Trophoblast cell (in vitro differentiated cells and primary cell): ENCODE measurements at regions not wholly inside any gene's neighbourhood (a gene's known extent, or its start where the extent isn't known, plus 50 kb on each side); places are given as distances from the start of the nearest gene placed in this dataset.

ENCODE experiments used
- DNase-seq, 2 donors: peaks; one replicate each; pipeline ENCODE4 v3.0.0-alpha.2; 2016
- H2AFZ ChIP-seq: 2 replicates; pipeline ENCODE4 v1.6.1; 2013; ENCODE audit warnings: low read length, moderate library complexity, mild to moderate bottlenecking; ENCODE audit not compliant: insufficient read depth, poor library complexity
- H2AK5ac ChIP-seq: 2 replicates; pipeline ENCODE4 v1.6.1; 2013; ENCODE audit warnings: mild to moderate bottlenecking, low read length
- H2BK120ac ChIP-seq: 2 replicates; pipeline ENCODE4 v1.6.1; 2013; ENCODE audit warnings: low read length, mild to moderate bottlenecking, moderate library complexity; ENCODE audit not compliant: insufficient read depth, poor library complexity
- H2BK12ac ChIP-seq: 2 replicates; pipeline ENCODE4 v1.6.1; 2013; ENCODE audit warnings: mild to moderate bottlenecking, low read length, moderate library complexity
- H2BK5ac ChIP-seq: 2 replicates; pipeline ENCODE4 v1.6.1; 2013; ENCODE audit warnings: low read length, low read depth, moderate library complexity, mild to moderate bottlenecking; ENCODE audit not compliant: poor library complexity
- H3K14ac ChIP-seq: 2 replicates; pipeline ENCODE4 v1.6.1; 2013; ENCODE audit warnings: mild to moderate bottlenecking, low read length
- H3K18ac ChIP-seq: 2 replicates; pipeline ENCODE4 v1.6.1; 2013; ENCODE audit warnings: mild to moderate bottlenecking, low read length
- H3K23ac ChIP-seq: 2 replicates; pipeline ENCODE4 v1.6.1; 2013; ENCODE audit warnings: low read length
- H3K27ac ChIP-seq: 2 replicates; pipeline ENCODE4 v1.5.1; 2013; ENCODE audit warnings: low read depth, mild to moderate bottlenecking, inconsistent platforms, low read length, moderate library complexity
- H3K27me3 ChIP-seq: 2 replicates; pipeline ENCODE4 v1.6.1; 2013; ENCODE audit warnings: inconsistent platforms, mild to moderate bottlenecking, low read length, moderate library complexity; ENCODE audit not compliant: insufficient read depth
- H3K36me3 ChIP-seq, 2 experiments: 1 replicate in 1 of 2; 2 replicates in 1 of 2; pipeline ENCODE4 v1.6.1; 2013; ENCODE audit warnings: low read length in 2 of 2, mild to moderate bottlenecking in 2 of 2, moderate library complexity in 1 of 2; ENCODE audit not compliant: insufficient read depth in 2 of 2, control insufficient read depth in 1 of 2
- H3K4ac ChIP-seq: 2 replicates; pipeline ENCODE4 v1.6.1; 2013; ENCODE audit warnings: low read depth, mild to moderate bottlenecking, low read length, moderate library complexity
- H3K4me1 ChIP-seq, 2 experiments: 1 replicate in 1 of 2; 2 replicates in 1 of 2; pipeline ENCODE4 v1.6.1; 2013; ENCODE audit warnings: low read length in 2 of 2, mild to moderate bottlenecking in 2 of 2, moderate library complexity in 1 of 2; ENCODE audit not compliant: insufficient read depth in 2 of 2, control insufficient read depth in 1 of 2
- H3K4me2 ChIP-seq: 2 replicates; pipeline ENCODE4 v1.6.1; 2013; ENCODE audit warnings: inconsistent platforms, mild to moderate bottlenecking, low read length, moderate library complexity
- H3K4me3 ChIP-seq: 2 replicates; pipeline ENCODE4 v1.5.1; 2013; ENCODE audit warnings: mild to moderate bottlenecking, low read depth, low read length, inconsistent platforms
- H3K79me1 ChIP-seq: one replicate; pipeline ENCODE4 v1.6.1; 2013; ENCODE audit warnings: low read length
- H3K79me2 ChIP-seq: 2 replicates; pipeline ENCODE4 v1.6.1; 2013; ENCODE audit warnings: low read length, mild to moderate bottlenecking; ENCODE audit not compliant: control insufficient read depth, insufficient read depth, poor library complexity
- H3K9ac ChIP-seq: 2 replicates; pipeline ENCODE4 v1.6.1; 2013; ENCODE audit warnings: mild to moderate bottlenecking, low read length
- H3K9me3 ChIP-seq: 2 replicates; pipeline ENCODE4 v1.6.1; 2013; ENCODE audit warnings: low read depth, mild to moderate bottlenecking, control low read depth, inconsistent platforms, low read length; ENCODE audit not compliant: insufficient read depth
- H4K12ac ChIP-seq: 2 replicates; pipeline ENCODE4 v1.6.1; 2013; ENCODE audit warnings: low read depth, mild to moderate bottlenecking, low read length, moderate library complexity
- H4K8ac ChIP-seq: 2 replicates; pipeline ENCODE4 v1.6.1; 2013; ENCODE audit warnings: low read depth, mild to moderate bottlenecking, low read length, moderate library complexity
- H4K91ac ChIP-seq: one replicate; pipeline ENCODE4 v1.6.1; 2013; ENCODE audit warnings: low read depth, mild to moderate bottlenecking, low read length, moderate library complexity
- WGBS: extraction: QIAGEN DNeasy Blood & Tissue Kit; methylation state at CpG from one replicate; pipeline ENCODE4 v1.1.7; 2013; ENCODE audit warnings: missing lambda C conversion rate; ENCODE audit not compliant: insufficient read length, insufficient coverage; ENCODE audit errors: extremely low coverage; 5-methylcytosine and 5-hydroxymethylcytosine counted together

GRCh38 chr2:166381-166780, 97.5 kb downstream of the SH3YL1 start:
- no peak overlapping the region for H2BK5ac ChIP-seq
- H4K91ac ChIP-seq: no peak overlapping the region
- no peak overlapping the region for H4K12ac ChIP-seq
- H3K36me3 ChIP-seq: no peaks in the 10 kb centered on the region
- no peak overlapping the region for H3K4me3 ChIP-seq
- WGBS: no CpG with 5 or more reads among the region's 10 CpGs
- no peak overlapping the region for H2BK12ac ChIP-seq
- H3K79me1 ChIP-seq: no peaks in the 10 kb centered on the region
- no peak overlapping the region for H2AFZ ChIP-seq
- H3K79me2 ChIP-seq: no peaks in the 10 kb centered on the region
- DNase-seq: no peak
- no peak overlapping the region for H3K23ac ChIP-seq
- no peak overlapping the region for H4K8ac ChIP-seq
- no peak overlapping the region for H3K27ac ChIP-seq
- no peaks in the 10 kb centered on the region for H3K27me3 ChIP-seq
- H2AK5ac ChIP-seq: no peak overlapping the region
- H3K9ac ChIP-seq: no peak overlapping the region
- H3K9me3 ChIP-seq: no peaks in the 10 kb centered on the region
- no peak overlapping the region for H3K4me2 ChIP-seq
- H3K4ac ChIP-seq: no peak overlapping the region
- no peak overlapping the region for H3K14ac ChIP-seq
- H2BK120ac ChIP-seq: no peak overlapping the region
- H3K4me1 ChIP-seq: no peaks in the 10 kb centered on the region
- no peak overlapping the region for H3K18ac ChIP-seq

- H3K4me2 ChIP-seq: no peak overlapping the region
- no peaks in the 10 kb centered on the region for H3K36me3 ChIP-seq
- H3K4ac ChIP-seq: no peak overlapping the region
- H3K27ac ChIP-seq: no peak overlapping the region
- H3K27me3 ChIP-seq: no peaks in the 10 kb centered on the region
- H2BK120ac ChIP-seq: no peak overlapping the region
- H2BK5ac ChIP-seq: no peak overlapping the region
- no peak overlapping the region for H4K8ac ChIP-seq
- no peak overlapping the region for H4K91ac ChIP-seq
- no peak overlapping the region for H3K18ac ChIP-seq
- H2BK12ac ChIP-seq: no peak overlapping the region
- H3K14ac ChIP-seq: no peak overlapping the region
- no peak overlapping the region for H3K23ac ChIP-seq
- no peak overlapping the region for H3K4me3 ChIP-seq
- no peaks in the 10 kb centered on the region for H3K4me1 ChIP-seq
- no peak overlapping the region for H2AFZ ChIP-seq
- H2AK5ac ChIP-seq: no peak overlapping the region
- H4K12ac ChIP-seq: no peak overlapping the region
- H3K79me1 ChIP-seq: no peaks in the 10 kb centered on the region
- no peaks in the 10 kb centered on the region for H3K9me3 ChIP-seq
- no peak for DNase-seq
- H3K9ac ChIP-seq: no peak overlapping the region
- H3K79me2 ChIP-seq: no peaks in the 10 kb centered on the region
- no CpG with 5 or more reads among the region's 1 CpG for WGBS
These were observed 98.3 kb downstream of the SH3YL1 start for GRCh38 chr2:165530-165929.

GRCh38 chr2:162473-163382, 101.1 kb downstream of the SH3YL1 start:
- peak overlapping the region; percentile 18 for H3K4me3 ChIP-seq
- H2BK120ac ChIP-seq: no peak overlapping the region
- H3K14ac ChIP-seq: no peak overlapping the region
- WGBS: no CpG with 5 or more reads among the region's 13 CpGs
- H2BK12ac ChIP-seq: no peak overlapping the region
- H2AK5ac ChIP-seq: no peak overlapping the region
- H3K9me3 ChIP-seq: no peaks in the 10 kb centered on the region
- no peaks in the 10 kb centered on the region for H3K4me1 ChIP-seq
- no peak overlapping the region for H4K91ac ChIP-seq
- H3K18ac ChIP-seq: no peak overlapping the region
- no peaks in the 10 kb centered on the region for H3K36me3 ChIP-seq
- no peak overlapping the region for H4K8ac ChIP-seq
- no peaks in the 10 kb centered on the region for H3K79me2 ChIP-seq
- no peak overlapping the region for H2AFZ ChIP-seq
- no peak overlapping the region for H4K12ac ChIP-seq
- H3K9ac ChIP-seq: no peak overlapping the region
- DNase-seq: no peak
- H3K4me2 ChIP-seq: no peak overlapping the region
- no peak overlapping the region for H3K23ac ChIP-seq
- no peaks in the 10 kb centered on the region for H3K79me1 ChIP-seq
- H3K27me3 ChIP-seq: no peaks in the 10 kb centered on the region
- no peak overlapping the region for H2BK5ac ChIP-seq
- no peak overlapping the region for H3K4ac ChIP-seq
- no peak overlapping the region for H3K27ac ChIP-seq

- Histone ChIP-seq H4K8ac (no peak overlapping the region), H3K9ac (no peak overlapping the region), H2AFZ (no peak overlapping the region), H2AK5ac (no peak overlapping the region), H3K9me3 (no peaks in the 10 kb centered on the region), H2BK12ac (no peak overlapping the region), H2BK120ac (no peak overlapping the region), H3K79me2 (no peaks in the 10 kb centered on the region), H4K12ac (no peak overlapping the region), H3K4ac (no peak overlapping the region), H2BK5ac (no peak overlapping the region), H3K14ac (no peak overlapping the region), H3K4me1 (no peaks in the 10 kb centered on the region), H3K4me2 (no peak overlapping the region), H3K4me3 (no peak overlapping the region), H3K36me3 (no peaks in the 10 kb centered on the region), H4K91ac (no peak overlapping the region), H3K23ac (no peak overlapping the region), H3K79me1 (no peaks in the 10 kb centered on the region), H3K27ac (no peak overlapping the region), H3K18ac (no peak overlapping the region), H3K27me3 (no peaks in the 10 kb centered on the region)
- DNase-seq: no peak
- no CpG with 5 or more reads among the region's 7 CpGs for WGBS
These were observed 102.1 kb downstream of the SH3YL1 start for GRCh38 chr2:161729-162128.
